ENCODE measurements at regions not wholly inside any gene's neighbourhood (a gene's known extent, or its start where the extent isn't known, plus 50 kb on each side); places are given as distances from the start of the nearest gene placed in this dataset.

DNA sequence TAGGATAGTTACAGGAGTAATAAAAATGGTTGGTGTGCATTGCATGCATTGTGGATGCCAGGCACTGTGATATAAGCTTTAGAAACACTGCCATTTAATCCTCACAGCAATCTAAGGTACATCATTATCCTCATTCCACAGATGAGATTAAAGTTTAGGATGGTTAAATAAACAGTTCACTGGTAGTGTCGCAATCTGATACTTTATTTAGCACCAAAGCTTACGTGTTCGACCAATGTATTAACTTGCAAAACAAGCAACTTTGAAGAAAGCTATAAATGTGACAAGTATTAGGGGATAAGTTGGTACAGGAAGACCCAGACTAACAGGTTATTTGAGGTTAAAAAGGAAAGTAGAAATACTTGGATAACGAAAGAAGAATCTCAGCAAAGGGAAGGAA is 150.5 kb upstream of the ZNF385D start:
- TF ChIP-seq POLR2A (IDR thresholded peaks at IDR 0.05; ENCODE audit: low read depth, low read length), result no peak
- TF ChIP-seq POLR2AphosphoS5 (IDR thresholded peaks at IDR 0.05; ENCODE audit: low read depth, low read length), result no peak
- no peak for TF ChIP-seq TAF1 (IDR thresholded peaks at IDR 0.05; ENCODE audit: low read depth, low read length)
- TF ChIP-seq SPI1 (IDR thresholded peaks at IDR 0.05; ENCODE audit: low read depth, low read length), result no peak
- TF ChIP-seq PAX5 (IDR thresholded peaks at IDR 0.05; ENCODE audit: insufficient read depth, low read length, severe bottlenecking), result no peak

Data from GM12891 (cell line).